GM23338 (cell line): ENCODE measurements at regions not wholly inside any gene's neighbourhood (a gene's known extent, or its start where the extent isn't known, plus 50 kb on each side); places are given as distances from the start of the nearest gene placed in this dataset.

ENCODE experiments used
- ATAC-seq: fragments of 200-7000 bp; cut with Tn5 transposase; 3 replicates; pipeline ENCODE4 v1.9.1; 2020
- DNase-seq: peaks from one replicate; pipeline ENCODE4 v3.0.0-alpha.2; 2015; ENCODE audit warnings: low spot score
- H2AFZ ChIP-seq: fragments of 200-600 bp; sonication (generic); 2 replicates; pipeline ENCODE4 v1.8.0; 2016; ENCODE audit warnings: antibody characterized with exemption, mild to moderate bottlenecking, moderate library complexity
- H3F3A ChIP-seq: fragments of 200-600 bp; sonication (generic); replicated peaks from 2 replicates; pipeline ENCODE4 v1.8.0; 2017; ENCODE audit warnings: antibody characterized with exemption, mixed run types, low read depth
- H3K27ac ChIP-seq: fragments of 200-600 bp; sonication (generic); 2 replicates; pipeline ENCODE4 v1.6.1; 2016; ENCODE audit warnings: low read depth
- H3K27me3 ChIP-seq: fragments of 200-600 bp; sonication (generic); 2 replicates; pipeline ENCODE4 v1.8.0; 2016; ENCODE audit warnings: mild to moderate bottlenecking, mixed run types, moderate library complexity; ENCODE audit not compliant: insufficient read depth
- H3K36me3 ChIP-seq: fragments of 200-600 bp; sonication (generic); 2 replicates; pipeline ENCODE4 v1.8.0; 2016; ENCODE audit warnings: mild to moderate bottlenecking; ENCODE audit not compliant: insufficient read depth
- H3K4me1 ChIP-seq: fragments of 200-600 bp; sonication (generic); 2 replicates; pipeline ENCODE4 v1.8.0; 2016; ENCODE audit warnings: mild to moderate bottlenecking, moderate library complexity; ENCODE audit not compliant: insufficient read depth
- H3K4me2 ChIP-seq: fragments of 200-600 bp; sonication (generic); 2 replicates; pipeline ENCODE4 v1.7.1; 2017; ENCODE audit warnings: mixed run types
- H3K4me3 ChIP-seq: fragments of 200-600 bp; sonication (generic); 2 replicates; pipeline ENCODE4 v1.6.1; 2016; ENCODE audit warnings: mixed run types
- H3K79me2 ChIP-seq: fragments of 200-600 bp; sonication (generic); replicated peaks from 2 replicates; pipeline ENCODE4 v1.8.0; 2017; ENCODE audit warnings: mild to moderate bottlenecking; ENCODE audit not compliant: insufficient read depth
- H3K9me2 ChIP-seq: fragments of 200-600 bp; sonication (generic); 2 replicates; pipeline ENCODE4 v1.8.0; 2017; ENCODE audit not compliant: insufficient read depth
- H4K20me1 ChIP-seq: fragments of 200-600 bp; sonication (generic); replicated peaks from 2 replicates; pipeline ENCODE4 v1.8.0; 2017; ENCODE audit warnings: mild to moderate bottlenecking; ENCODE audit not compliant: insufficient read depth
- H3K27ac Mint-ChIP-seq: 2 replicates; pipeline ENCODE4 v1.8.0; 2020; ENCODE audit warnings: inconsistent platforms, mild to moderate bottlenecking, moderate library complexity, mixed read lengths
- H3K27me3 Mint-ChIP-seq: 3 replicates; pipeline ENCODE4 v1.8.0; 2022; ENCODE audit warnings: low read depth, mild to moderate bottlenecking, moderate library complexity, mixed read lengths, inconsistent platforms; ENCODE audit not compliant: insufficient read depth, poor library complexity
- H3K36me3 Mint-ChIP-seq: 3 replicates; pipeline ENCODE4 v1.8.0; 2021; ENCODE audit warnings: low read depth, mild to moderate bottlenecking, inconsistent platforms, moderate library complexity, mixed read lengths
- H3K4me1 Mint-ChIP-seq: 3 replicates; pipeline ENCODE4 v1.8.0; 2020; ENCODE audit warnings: mild to moderate bottlenecking, inconsistent platforms, mixed read lengths
- H3K4me3 Mint-ChIP-seq: 3 replicates; pipeline ENCODE4 v1.8.0; 2021; ENCODE audit warnings: moderate library complexity, mild to moderate bottlenecking, inconsistent platforms, mixed read lengths
- H3K9me3 Mint-ChIP-seq: 3 replicates; pipeline ENCODE4 v1.8.0; 2020; ENCODE audit warnings: moderate library complexity, mild to moderate bottlenecking, inconsistent platforms, mixed read lengths
- CREB1 ChIP-seq: fragments of 250-450 bp; sonication (Bioruptor Pico); IDR thresholded peaks from 2 replicates; pipeline ENCODE4 v1.5.0; 2020; ENCODE audit warnings: low read depth, mild to moderate bottlenecking, moderate library complexity
- CTCF ChIP-seq, 2 experiments: fragments of 200-600 bp in 1 of 2; sonication (generic) in 1 of 2; conservative IDR thresholded peaks; 2 replicates each; pipeline versions ENCODE4 v1.5.1 to v1.6.1; 2016 to 2017; ENCODE audit warnings: antibody characterized with exemption in 2 of 2, low read depth in 2 of 2, mild to moderate bottlenecking in 2 of 2, moderate library complexity in 1 of 2
- EZH2 ChIP-seq: fragments of 200-600 bp; sonication (generic); IDR thresholded peaks from one replicate; pipeline ENCODE4 v1.8.0; 2017; ENCODE audit warnings: antibody characterized with exemption, mild to moderate bottlenecking, low read depth; ENCODE audit not compliant: unreplicated experiment
- EZH2phosphoT487 ChIP-seq: fragments of 200-600 bp; sonication (generic); IDR thresholded peaks from one replicate; pipeline ENCODE4 v1.8.1; 2018; ENCODE audit warnings: antibody characterized with exemption; ENCODE audit not compliant: unreplicated experiment
- JUNB ChIP-seq: IDR thresholded peaks from one replicate; pipeline ENCODE4 v1.6.1; 2016; ENCODE audit warnings: antibody characterized with exemption; ENCODE audit not compliant: unreplicated experiment
- NANOG ChIP-seq: IDR thresholded peaks from 2 replicates; pipeline ENCODE4 v1.6.1; 2016; ENCODE audit warnings: antibody characterized with exemption, borderline replicate concordance
- POLR2AphosphoS5 ChIP-seq: IDR thresholded peaks from 2 replicates; pipeline ENCODE4 v1.6.1; 2016; ENCODE audit warnings: antibody characterized with exemption, low read depth
- REST ChIP-seq: IDR thresholded peaks from one replicate; pipeline ENCODE4 v1.6.1; 2018; ENCODE audit warnings: antibody characterized with exemption; ENCODE audit not compliant: unreplicated experiment
- ZNF114 ChIP-seq: fragments of 250-450 bp; sonication (Bioruptor Pico); IDR thresholded peaks from 2 replicates; pipeline ENCODE4 v1.5.0; 2020; ENCODE audit warnings: mild to moderate bottlenecking, moderate library complexity
- ZNF331 ChIP-seq: fragments of 250-450 bp; sonication (Bioruptor Pico); IDR thresholded peaks from 2 replicates; pipeline ENCODE4 v1.5.0; 2020; ENCODE audit warnings: low read depth, mild to moderate bottlenecking, moderate library complexity
- ZNF462 ChIP-seq: fragments of 250-450 bp; sonication (Bioruptor Pico); IDR thresholded peaks from 2 replicates; pipeline ENCODE4 v1.5.0; 2020; ENCODE audit warnings: mild to moderate bottlenecking, moderate library complexity

DNA sequence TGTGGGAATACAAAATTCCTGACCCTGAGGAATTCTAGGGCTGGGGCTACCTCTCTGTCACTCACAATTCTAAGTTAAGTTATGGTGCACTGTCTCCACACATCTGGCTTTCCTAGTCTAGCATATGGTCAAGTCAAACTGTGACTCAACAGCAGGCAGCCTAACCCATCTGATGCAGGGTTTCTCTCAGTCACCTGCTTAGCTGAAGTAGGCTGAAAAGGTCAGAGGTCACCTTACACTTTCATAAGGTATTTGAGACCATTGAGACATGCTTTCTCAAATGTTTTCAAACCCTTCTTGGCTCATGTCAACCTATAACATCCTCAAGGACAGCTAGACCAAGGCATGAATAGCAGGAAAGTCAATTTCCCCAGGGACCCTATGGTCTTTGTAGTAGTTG, 196.5 kb upstream of the STK26 start:
- Histone ChIP-seq H3K79me2 (peaks cover 87% of the 10 kb centered on the region), H4K20me1 (peaks cover 30% of the 10 kb centered on the region), H3K4me1 (peaks cover 13% of the 10 kb centered on the region; the same call in 1 of the 2 replicates), H3K27ac (no peak overlapping the region), H3K4me3 (peak overlapping the region; percentile 74), H3K36me3 (peaks cover 9% of the 10 kb centered on the region), H3K27me3 (no peaks in the 10 kb centered on the region), H2AFZ (no peak overlapping the region), H3K9me2 (no peaks in the 10 kb centered on the region), H3K4me2 (peak overlapping the region; percentile 79), H3F3A (no peaks in the 10 kb centered on the region)
- no peaks in the 10 kb centered on the region for H3K27me3 Mint-ChIP-seq
- no peaks in the 10 kb centered on the region; the same call in 1 of the 3 replicates for H3K9me3 Mint-ChIP-seq
- H3K27ac Mint-ChIP-seq = no peak overlapping the region
- no peak for ATAC-seq
- TF ChIP-seq POLR2AphosphoS5 (no peak), EZH2 (no peak), ZNF114 (CRISPR knock-in tag) (no peak), ZNF331 (CRISPR knock-in tag) (no peak), ZNF462 (CRISPR knock-in tag) (no peak), EZH2phosphoT487 (no peak), CTCF (conservative IDR thresholded peaks at IDR 0.05; ENCODE audit: low read depth in 2 of 2) (no peak), CREB1 (CRISPR knock-in tag) (no peak), NANOG (no peak), JUNB (no peak), REST (no peak)
- peak overlapping the region; percentile 95 for H3K4me3 Mint-ChIP-seq
- DNase-seq = no peak
- H3K36me3 Mint-ChIP-seq = peaks cover 71% of the 10 kb centered on the region
- H3K4me1 Mint-ChIP-seq = peaks cover 21% of the 10 kb centered on the region; the same call in 2 of the 3 replicates
